H9 (cell line): ENCODE measurements at regions not wholly inside any gene's neighbourhood (a gene's known extent, or its start where the extent isn't known, plus 50 kb on each side); places are given as distances from the start of the nearest gene placed in this dataset.

Experiments
- DNase-seq: peaks from one replicate; pipeline ENCODE4 v3.0.0-alpha.2; 2017
- H2AFZ ChIP-seq: one replicate; pipeline ENCODE4 v1.6.1; 2013; ENCODE audit warnings: mild to moderate bottlenecking, low read length, control low read depth, moderate library complexity
- H2AK5ac ChIP-seq: 2 replicates; pipeline ENCODE4 v1.6.1; 2013; ENCODE audit warnings: low read length, control low read depth, mixed read lengths; ENCODE audit not compliant: insufficient read length
- H2BK120ac ChIP-seq: one replicate; pipeline ENCODE4 v1.6.1; 2013; ENCODE audit warnings: low read depth, mild to moderate bottlenecking, low read length, control low read depth, inconsistent platforms; ENCODE audit not compliant: poor library complexity, severe bottlenecking
- H2BK12ac ChIP-seq: 2 replicates; pipeline ENCODE4 v1.6.1; 2013; ENCODE audit warnings: low read length, control low read depth, mixed read lengths, low read depth; ENCODE audit not compliant: insufficient read length
- H2BK15ac ChIP-seq: 2 replicates; pipeline ENCODE4 v1.6.1; 2013; ENCODE audit warnings: low read depth, low read length, control low read depth
- H2BK20ac ChIP-seq: one replicate; pipeline ENCODE4 v1.6.1; 2013; ENCODE audit warnings: low read depth, mild to moderate bottlenecking, low read length, control low read depth, inconsistent platforms; ENCODE audit not compliant: poor library complexity, severe bottlenecking
- H2BK5ac ChIP-seq: 2 replicates; pipeline ENCODE4 v1.6.1; 2013; ENCODE audit warnings: low read length, control low read depth, mixed read lengths; ENCODE audit not compliant: insufficient read length
- H3K14ac ChIP-seq: 2 replicates; pipeline ENCODE4 v1.6.1; 2013; ENCODE audit warnings: low read length, control low read depth; ENCODE audit not compliant: insufficient read depth
- H3K18ac ChIP-seq: 2 replicates; pipeline ENCODE4 v1.6.1; 2013; ENCODE audit warnings: low read depth, mild to moderate bottlenecking, mixed read lengths, low read length, control low read depth; ENCODE audit not compliant: insufficient read length
- H3K23ac ChIP-seq: 2 replicates; pipeline ENCODE4 v1.6.1; 2013; ENCODE audit warnings: low read length, control low read depth, mixed read lengths, low read depth; ENCODE audit not compliant: insufficient read length
- H3K23me2 ChIP-seq: 2 replicates; pipeline ENCODE4 v1.6.1; 2013; ENCODE audit warnings: low read depth, mild to moderate bottlenecking, mixed read lengths, low read length, control low read depth; ENCODE audit not compliant: insufficient read length, poor library complexity, severe bottlenecking
- H3K27ac ChIP-seq: 2 replicates; pipeline ENCODE4 v1.5.1; 2013; ENCODE audit warnings: low read length, control low read depth, mixed read lengths, low read depth; ENCODE audit not compliant: insufficient read length
- H3K27me3 ChIP-seq: 2 replicates; pipeline ENCODE4 v1.6.1; 2013; ENCODE audit warnings: low read length, control low read depth, inconsistent platforms; ENCODE audit not compliant: insufficient read depth
- H3K4ac ChIP-seq: 2 replicates; pipeline ENCODE4 v1.6.1; 2013; ENCODE audit warnings: low read depth, mild to moderate bottlenecking, control low read depth, inconsistent platforms, low read length, moderate library complexity
- H3K4me1 ChIP-seq: 2 replicates; pipeline ENCODE4 v1.6.1; 2013; ENCODE audit warnings: low read length, control low read depth, inconsistent platforms; ENCODE audit not compliant: insufficient read depth
- H3K4me2 ChIP-seq: 2 replicates; pipeline ENCODE4 v1.6.1; 2013; ENCODE audit warnings: low read length, control low read depth, mixed read lengths; ENCODE audit not compliant: insufficient read length, insufficient read depth
- H3K56ac ChIP-seq: 2 replicates; pipeline ENCODE4 v1.6.1; 2013; ENCODE audit warnings: low read depth, mild to moderate bottlenecking, mixed read lengths, low read length, control low read depth; ENCODE audit not compliant: insufficient read length
- H3K79me1 ChIP-seq: 2 replicates; pipeline ENCODE4 v1.6.1; 2013; ENCODE audit warnings: low read depth, mild to moderate bottlenecking, moderate library complexity, low read length, control low read depth, inconsistent platforms; ENCODE audit not compliant: insufficient read depth, poor library complexity, severe bottlenecking
- H3K79me2 ChIP-seq: 2 replicates; pipeline ENCODE4 v1.6.1; 2013; ENCODE audit warnings: low read length, control low read depth, inconsistent platforms; ENCODE audit not compliant: insufficient read depth
- H3K9ac ChIP-seq: 2 replicates; pipeline ENCODE4 v1.6.1; 2013; ENCODE audit warnings: low read length, control low read depth, mixed read lengths; ENCODE audit not compliant: insufficient read length; ENCODE audit errors: extremely low read depth
- H3K9me3 ChIP-seq: one replicate; pipeline ENCODE4 v1.6.1; 2013; ENCODE audit warnings: low read depth, low read length, inconsistent platforms; ENCODE audit not compliant: control insufficient read depth
- H3T11ph ChIP-seq: one replicate; pipeline ENCODE4 v1.6.1; 2013; ENCODE audit warnings: mild to moderate bottlenecking, low read length, control low read depth, inconsistent platforms
- H4K20me1 ChIP-seq: one replicate; pipeline ENCODE4 v1.6.1; 2013; ENCODE audit not compliant: control insufficient read depth, insufficient read length, insufficient read depth
- H4K5ac ChIP-seq: 2 replicates; pipeline ENCODE4 v1.6.1; 2013; ENCODE audit warnings: low read depth, mild to moderate bottlenecking, mixed read lengths, low read length, control low read depth; ENCODE audit not compliant: insufficient read length
- H4K8ac ChIP-seq: replicated peaks from 2 replicates; pipeline ENCODE4 v1.6.1; 2013; ENCODE audit warnings: low read length, control low read depth, mixed read lengths, low read depth; ENCODE audit not compliant: insufficient read length
- H4K91ac ChIP-seq: 2 replicates; pipeline ENCODE4 v1.6.1; 2013; ENCODE audit warnings: low read depth, mild to moderate bottlenecking, moderate library complexity, mixed read lengths, low read length, control low read depth; ENCODE audit not compliant: insufficient read length
- H3K27ac Mint-ChIP-seq, 3 experiments: 2 replicates in 2 of 3; 3 replicates in 1 of 3; pipeline ENCODE4 v1.8.0; 2020 to 2021; ENCODE audit warnings: mixed read lengths in 3 of 3, mild to moderate bottlenecking in 1 of 3, moderate library complexity in 1 of 3
- H3K27me3 Mint-ChIP-seq: 2 replicates; pipeline ENCODE4 v1.8.0; 2021; ENCODE audit warnings: low read depth, mild to moderate bottlenecking, moderate library complexity, mixed read lengths
- H3K36me3 Mint-ChIP-seq, 3 experiments: 2 replicates in 2 of 3; 3 replicates in 1 of 3; pipeline ENCODE4 v1.8.0; 2020 to 2021; ENCODE audit warnings: low read depth in 3 of 3, mixed read lengths in 3 of 3; ENCODE audit not compliant: insufficient read depth in 1 of 3
- H3K4me1 Mint-ChIP-seq, 2 experiments: 2 replicates each; pipeline ENCODE4 v1.8.0; 2020; ENCODE audit warnings: mixed read lengths in 2 of 2
- H3K4me3 Mint-ChIP-seq, 2 experiments: 2 replicates in 1 of 2; 3 replicates in 1 of 2; pipeline ENCODE4 v1.8.0; 2020 to 2021; ENCODE audit warnings: mild to moderate bottlenecking in 2 of 2, mixed read lengths in 2 of 2, moderate library complexity in 1 of 2
- H3K9me3 Mint-ChIP-seq, 2 experiments: 2 replicates in 1 of 2; 3 replicates in 1 of 2; pipeline ENCODE4 v1.8.0; 2020; ENCODE audit warnings: mild to moderate bottlenecking in 2 of 2, mixed read lengths in 2 of 2, moderate library complexity in 1 of 2
- WGBS: extraction: QIAGEN DNeasy Blood & Tissue Kit; methylation state at CpG from one replicate; pipeline ENCODE4 v1.1.7; 2013; ENCODE audit warnings: missing lambda C conversion rate, low lambda C conversion rate, mixed read lengths; ENCODE audit not compliant: insufficient read length; ENCODE audit errors: extremely low coverage; 5-methylcytosine and 5-hydroxymethylcytosine counted together
- TF ChIP-seq, protein P1 (sequence below): fragments of 200-600 bp; sonication (generic); conservative IDR thresholded peaks from 3 replicates; pipeline ENCODE4 v1.8.0; 2021; ENCODE audit warnings: antibody characterized with exemption, mild to moderate bottlenecking

DNA sequence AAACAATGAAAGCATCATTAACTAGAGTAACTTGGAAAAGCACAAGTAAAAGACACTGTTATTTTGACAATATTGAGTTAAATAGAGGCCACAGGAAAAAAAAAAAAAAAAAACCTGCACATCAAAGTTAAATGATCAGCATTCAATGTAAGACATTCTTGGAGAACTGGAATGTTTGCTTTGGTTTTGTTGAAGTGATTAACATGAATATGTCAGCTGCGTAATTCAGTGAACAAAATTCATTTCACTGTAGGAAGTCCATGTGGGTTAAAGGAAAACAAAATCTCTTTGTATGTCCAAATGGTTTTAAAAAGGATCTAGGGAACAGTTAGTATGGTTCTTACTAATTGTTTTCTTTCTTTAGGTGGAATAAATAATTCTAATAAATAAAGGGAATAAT, 252.8 kb upstream of the CNTN6 start:
- Histone ChIP-seq H3K4ac (no peak overlapping the region), H3K23ac (no peak overlapping the region), H3K27ac (no peak overlapping the region), H3K56ac (no peak overlapping the region), H3T11ph (no peak overlapping the region), H4K20me1 (no peaks in the 10 kb centered on the region), H3K79me2 (no peaks in the 10 kb centered on the region), H4K91ac (no peak overlapping the region), H3K9ac (no peak overlapping the region), H3K23me2 (no peaks in the 10 kb centered on the region), H3K18ac (no peak overlapping the region), H3K4me2 (no peak overlapping the region), H3K79me1 (no peaks in the 10 kb centered on the region), H3K14ac (no peak overlapping the region), H3K27me3 (no peaks in the 10 kb centered on the region), H3K4me1 (no peaks in the 10 kb centered on the region), H2BK120ac (no peak overlapping the region), H2AK5ac (no peak overlapping the region), H3K9me3 (no peaks in the 10 kb centered on the region), H2BK12ac (no peak overlapping the region), H2BK20ac (no peak overlapping the region), H2BK15ac (no peak overlapping the region), H4K5ac (no peak overlapping the region), H2BK5ac (no peak overlapping the region), H2AFZ (no peak overlapping the region), H4K8ac (no peak overlapping the region)
- no peaks in the 10 kb centered on the region for H3K27me3 Mint-ChIP-seq
- H3K27ac Mint-ChIP-seq = no peak overlapping the region
- DNase-seq = no peak
- no peaks in the 10 kb centered on the region; a peak in 1 of 7 replicates for H3K36me3 Mint-ChIP-seq
- no peaks in the 10 kb centered on the region for H3K4me1 Mint-ChIP-seq
- no CpG with 5 or more reads among the region's 1 CpG for WGBS
- TF ChIP-seq, protein P1, sequence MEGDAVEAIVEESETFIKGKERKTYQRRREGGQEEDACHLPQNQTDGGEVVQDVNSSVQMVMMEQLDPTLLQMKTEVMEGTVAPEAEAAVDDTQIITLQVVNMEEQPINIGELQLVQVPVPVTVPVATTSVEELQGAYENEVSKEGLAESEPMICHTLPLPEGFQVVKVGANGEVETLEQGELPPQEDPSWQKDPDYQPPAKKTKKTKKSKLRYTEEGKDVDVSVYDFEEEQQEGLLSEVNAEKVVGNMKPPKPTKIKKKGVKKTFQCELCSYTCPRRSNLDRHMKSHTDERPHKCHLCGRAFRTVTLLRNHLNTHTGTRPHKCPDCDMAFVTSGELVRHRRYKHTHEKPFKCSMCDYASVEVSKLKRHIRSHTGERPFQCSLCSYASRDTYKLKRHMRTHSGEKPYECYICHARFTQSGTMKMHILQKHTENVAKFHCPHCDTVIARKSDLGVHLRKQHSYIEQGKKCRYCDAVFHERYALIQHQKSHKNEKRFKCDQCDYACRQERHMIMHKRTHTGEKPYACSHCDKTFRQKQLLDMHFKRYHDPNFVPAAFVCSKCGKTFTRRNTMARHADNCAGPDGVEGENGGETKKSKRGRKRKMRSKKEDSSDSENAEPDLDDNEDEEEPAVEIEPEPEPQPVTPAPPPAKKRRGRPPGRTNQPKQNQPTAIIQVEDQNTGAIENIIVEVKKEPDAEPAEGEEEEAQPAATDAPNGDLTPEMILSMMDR = no peak
- H3K9me3 Mint-ChIP-seq = no peaks in the 10 kb centered on the region
- H3K4me3 Mint-ChIP-seq = no peak overlapping the region
